IPS-15b (cell line): ENCODE measurements at regions not wholly inside any gene's neighbourhood (a gene's known extent, or its start where the extent isn't known, plus 50 kb on each side); places are given as distances from the start of the nearest gene placed in this dataset.

Source experiments
- H3K27me3 ChIP-seq: one replicate; pipeline ENCODE4 v1.6.1; 2013; ENCODE audit warnings: low read length; ENCODE audit not compliant: control insufficient read depth, insufficient read depth
- H3K36me3 ChIP-seq: one replicate; pipeline ENCODE4 v1.6.1; 2013; ENCODE audit warnings: low read length; ENCODE audit not compliant: control insufficient read depth, insufficient read depth
- H3K4me1 ChIP-seq: one replicate; pipeline ENCODE4 v1.6.1; 2013; ENCODE audit warnings: mild to moderate bottlenecking, low read length; ENCODE audit not compliant: control insufficient read depth, insufficient read depth
- H3K4me3 ChIP-seq: one replicate; pipeline ENCODE4 v1.5.1; 2013; ENCODE audit warnings: low read depth, low read length
- H3K9ac ChIP-seq: one replicate; pipeline ENCODE4 v1.6.1; 2013; ENCODE audit warnings: low read depth, mild to moderate bottlenecking, low read length
- H3K9me3 ChIP-seq: one replicate; pipeline ENCODE4 v1.6.1; 2013; ENCODE audit warnings: mild to moderate bottlenecking, low read length; ENCODE audit not compliant: control insufficient read depth, insufficient read depth

DNA sequence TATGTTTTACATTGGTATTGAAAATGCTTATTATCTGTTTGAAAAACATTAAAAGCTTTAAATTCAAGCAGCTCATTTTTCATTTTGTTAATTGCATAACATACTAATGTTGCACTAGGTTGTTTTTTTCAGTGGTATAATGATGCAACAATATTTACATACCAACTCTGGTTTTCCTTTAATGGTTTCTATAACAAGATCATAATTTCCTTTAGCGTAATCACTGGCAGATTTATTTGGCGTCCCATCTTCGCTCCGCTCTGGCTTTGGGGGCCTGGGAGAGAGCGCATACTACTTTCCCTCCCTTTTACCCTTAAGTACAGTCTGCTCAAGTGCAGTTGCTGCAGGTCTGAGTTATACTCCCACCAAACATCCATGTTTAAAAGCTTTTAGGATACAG lies 574.1 kb downstream of the PRKD1 start:
- Histone ChIP-seq H3K4me3 (no peak overlapping the region), H3K4me1 (no peaks in the 10 kb centered on the region), H3K36me3 (no peaks in the 10 kb centered on the region), H3K9me3 (no peaks in the 10 kb centered on the region), H3K27me3 (no peaks in the 10 kb centered on the region), H3K9ac (no peak overlapping the region)

DNA sequence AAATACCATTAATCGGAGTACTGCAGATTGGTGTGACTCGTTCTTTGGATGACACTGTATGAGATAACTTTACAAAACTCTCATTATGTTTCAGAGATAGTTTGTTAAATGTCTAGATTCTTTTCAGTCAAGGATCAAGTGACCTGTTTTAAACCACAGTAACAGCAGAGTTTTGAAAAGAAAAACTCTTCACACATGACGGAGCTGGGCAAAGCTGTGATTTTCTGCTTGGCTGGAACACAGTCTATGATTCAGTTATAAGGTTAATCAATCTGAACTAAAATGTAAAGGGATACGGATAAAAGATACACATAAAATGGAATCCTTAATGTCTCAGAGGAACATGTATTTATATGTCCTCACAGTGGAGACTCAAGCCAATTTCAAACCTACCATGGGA lies 573.2 kb downstream of the PRKD1 start:
- Histone ChIP-seq H3K36me3 (no peaks in the 10 kb centered on the region), H3K27me3 (no peaks in the 10 kb centered on the region), H3K4me3 (no peak overlapping the region), H3K4me1 (no peaks in the 10 kb centered on the region), H3K9ac (no peak overlapping the region), H3K9me3 (no peaks in the 10 kb centered on the region)

DNA sequence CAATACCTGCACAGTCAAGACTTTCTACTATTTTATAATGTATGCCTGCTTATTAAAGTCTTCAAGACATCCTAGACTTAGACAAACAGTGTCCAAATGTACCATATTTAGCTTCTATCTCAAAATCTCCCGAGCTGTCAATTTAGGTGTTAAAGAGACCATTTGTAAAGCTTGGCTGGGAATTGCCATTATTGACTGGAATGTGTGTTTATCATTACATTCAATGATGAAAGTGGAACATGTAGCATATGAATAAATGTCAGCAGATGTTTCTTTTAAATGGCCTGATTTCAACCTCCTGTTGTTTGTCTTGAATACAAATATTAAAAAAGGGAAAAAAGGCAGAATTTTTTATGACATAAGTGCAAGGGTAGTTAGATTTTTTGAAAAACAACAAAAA lies 572.3 kb downstream of the PRKD1 start:
- Histone ChIP-seq H3K4me1 (no peaks in the 10 kb centered on the region), H3K9me3 (no peaks in the 10 kb centered on the region), H3K36me3 (no peaks in the 10 kb centered on the region), H3K4me3 (no peak overlapping the region), H3K9ac (no peak overlapping the region), H3K27me3 (no peaks in the 10 kb centered on the region)

DNA sequence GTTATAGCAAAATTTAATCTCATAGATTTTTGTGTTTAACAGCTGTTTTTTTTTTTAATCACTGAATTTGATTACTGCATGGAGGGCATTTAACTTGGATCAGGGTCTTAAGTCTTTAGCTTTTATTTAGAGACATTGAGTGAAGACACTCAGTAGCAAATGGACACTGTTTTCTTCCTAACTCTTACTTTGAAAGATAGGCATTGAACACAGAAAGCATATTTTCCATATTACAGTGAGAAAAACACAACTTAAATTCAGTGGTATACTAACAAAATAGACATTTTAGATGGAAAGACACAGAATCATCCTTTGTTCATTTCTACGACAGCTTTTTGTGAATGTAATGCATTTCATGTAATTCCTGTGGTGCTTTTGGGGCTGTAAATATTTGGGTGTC lies 571.8 kb downstream of the PRKD1 start:
- Histone ChIP-seq H3K27me3 (no peaks in the 10 kb centered on the region), H3K9me3 (no peaks in the 10 kb centered on the region), H3K4me1 (no peaks in the 10 kb centered on the region), H3K36me3 (no peaks in the 10 kb centered on the region), H3K4me3 (no peak overlapping the region), H3K9ac (no peak overlapping the region)

DNA sequence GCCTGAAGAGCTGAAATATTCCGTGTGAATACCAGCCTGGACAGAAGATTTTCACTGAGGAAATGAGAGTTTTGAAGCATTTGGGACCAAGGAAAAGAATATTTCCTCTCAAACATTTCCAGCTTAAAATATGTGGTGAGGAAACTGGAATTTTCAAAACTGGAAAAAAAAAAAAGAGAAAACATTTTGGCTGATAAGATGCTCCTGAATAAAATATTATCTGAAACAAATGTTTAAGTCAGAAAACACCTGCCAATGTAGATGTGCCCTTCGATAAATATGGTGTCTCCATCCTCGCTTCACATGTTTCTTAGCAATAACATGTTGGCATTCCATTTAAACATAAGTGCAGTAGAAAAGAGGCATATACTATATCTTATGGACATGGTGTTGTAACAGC lies 567.0 kb downstream of the PRKD1 start:
- H3K4me1 ChIP-seq, result no peaks in the 10 kb centered on the region
- H3K9ac ChIP-seq, result no peak overlapping the region
- H3K27me3 ChIP-seq, result no peaks in the 10 kb centered on the region
- H3K36me3 ChIP-seq, result no peaks in the 10 kb centered on the region
- H3K4me3 ChIP-seq, result no peak overlapping the region
- no peaks in the 10 kb centered on the region for H3K9me3 ChIP-seq

DNA sequence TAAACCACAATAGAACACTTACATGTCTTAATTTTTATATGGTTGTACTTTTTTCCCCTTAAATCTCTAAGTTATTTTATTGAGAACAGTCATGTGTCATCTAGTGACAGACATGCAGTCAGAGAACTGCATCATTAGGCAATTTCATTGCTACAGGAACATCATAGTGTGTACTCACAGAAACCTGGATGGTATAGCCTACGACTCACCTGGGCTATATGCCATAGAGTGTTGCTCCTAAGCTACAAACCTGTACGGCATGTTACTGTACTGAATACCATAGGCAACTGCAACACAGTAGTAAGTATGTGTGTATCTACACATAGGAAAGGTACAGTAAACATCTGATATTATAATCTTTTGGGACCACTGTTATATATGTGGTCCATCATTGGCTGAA lies 557.6 kb downstream of the PRKD1 start:
- no peak overlapping the region for H3K9ac ChIP-seq
- no peaks in the 10 kb centered on the region for H3K27me3 ChIP-seq
- no peaks in the 10 kb centered on the region for H3K36me3 ChIP-seq
- no peaks in the 10 kb centered on the region for H3K4me1 ChIP-seq
- no peak overlapping the region for H3K4me3 ChIP-seq
- H3K9me3 ChIP-seq, result no peaks in the 10 kb centered on the region

DNA sequence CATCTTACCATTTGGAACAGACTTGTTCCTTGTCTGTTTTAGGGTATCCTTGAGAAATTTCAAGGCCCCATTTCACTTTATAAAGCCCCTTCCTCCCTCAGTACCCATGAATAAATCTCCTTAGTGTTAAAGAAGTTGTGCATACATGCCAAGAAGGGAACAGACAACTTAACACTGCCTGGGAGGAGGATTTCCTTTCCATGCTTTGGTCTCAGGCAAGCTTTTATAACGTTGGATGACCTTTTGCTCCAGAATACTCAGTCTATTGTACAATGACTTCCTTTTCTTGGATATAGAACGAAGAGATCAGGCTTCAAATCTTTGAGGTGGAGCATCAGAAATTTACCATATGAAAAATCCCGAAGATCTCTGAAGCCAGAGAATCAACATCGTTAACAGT lies 551.4 kb downstream of the PRKD1 start:
- H3K4me3 ChIP-seq, result no peak overlapping the region
- H3K36me3 ChIP-seq, result no peaks in the 10 kb centered on the region
- H3K27me3 ChIP-seq, result no peaks in the 10 kb centered on the region
- H3K4me1 ChIP-seq, result no peaks in the 10 kb centered on the region
- no peak overlapping the region for H3K9ac ChIP-seq
- no peaks in the 10 kb centered on the region for H3K9me3 ChIP-seq

DNA sequence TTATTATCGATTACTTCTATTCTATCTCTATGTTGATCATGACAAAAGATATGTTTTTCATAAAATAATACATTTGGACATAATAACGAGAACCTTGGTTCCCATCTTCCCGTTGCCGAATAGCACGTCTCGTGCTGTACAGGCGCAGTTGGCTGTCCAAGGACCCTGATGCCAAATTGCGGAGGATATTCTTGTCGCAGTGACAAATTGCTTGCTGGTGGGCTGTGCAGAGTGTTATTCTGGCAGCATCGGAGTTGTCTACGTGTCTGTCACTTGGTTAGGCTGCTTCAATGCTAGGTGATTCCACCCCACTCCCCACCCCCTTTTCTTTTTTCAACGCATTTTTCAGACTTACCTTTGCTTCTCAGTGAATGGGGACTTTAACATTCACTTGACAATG lies 546.8 kb downstream of the PRKD1 start:
- Histone ChIP-seq H3K4me3 (no peak overlapping the region), H3K9me3 (no peaks in the 10 kb centered on the region), H3K36me3 (no peaks in the 10 kb centered on the region), H3K9ac (no peak overlapping the region), H3K4me1 (no peaks in the 10 kb centered on the region), H3K27me3 (no peaks in the 10 kb centered on the region)

DNA sequence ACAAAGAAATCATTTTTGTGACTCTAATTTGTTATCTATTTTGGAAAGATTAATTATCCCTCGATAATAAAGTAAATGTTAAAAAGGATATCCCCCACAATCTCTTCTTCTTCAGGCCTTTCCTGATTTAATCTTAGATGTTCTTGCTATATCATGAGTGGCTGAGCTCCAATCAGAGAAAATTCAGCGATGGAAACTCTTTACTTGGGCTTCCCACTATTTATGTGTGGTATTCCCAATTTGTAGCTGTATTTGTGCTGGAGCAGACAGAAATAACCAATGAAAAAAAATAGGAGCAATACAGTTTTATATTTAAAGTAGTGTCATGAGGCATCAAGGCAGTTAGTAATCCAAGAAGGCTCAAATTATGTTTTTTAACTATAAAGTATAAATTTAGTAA lies 539.1 kb downstream of the PRKD1 start:
- no peaks in the 10 kb centered on the region for H3K27me3 ChIP-seq
- H3K36me3 ChIP-seq, result no peaks in the 10 kb centered on the region
- H3K4me3 ChIP-seq, result no peak overlapping the region
- no peaks in the 10 kb centered on the region for H3K9me3 ChIP-seq
- H3K4me1 ChIP-seq, result peaks cover 6% of the 10 kb centered on the region
- no peak overlapping the region for H3K9ac ChIP-seq

DNA sequence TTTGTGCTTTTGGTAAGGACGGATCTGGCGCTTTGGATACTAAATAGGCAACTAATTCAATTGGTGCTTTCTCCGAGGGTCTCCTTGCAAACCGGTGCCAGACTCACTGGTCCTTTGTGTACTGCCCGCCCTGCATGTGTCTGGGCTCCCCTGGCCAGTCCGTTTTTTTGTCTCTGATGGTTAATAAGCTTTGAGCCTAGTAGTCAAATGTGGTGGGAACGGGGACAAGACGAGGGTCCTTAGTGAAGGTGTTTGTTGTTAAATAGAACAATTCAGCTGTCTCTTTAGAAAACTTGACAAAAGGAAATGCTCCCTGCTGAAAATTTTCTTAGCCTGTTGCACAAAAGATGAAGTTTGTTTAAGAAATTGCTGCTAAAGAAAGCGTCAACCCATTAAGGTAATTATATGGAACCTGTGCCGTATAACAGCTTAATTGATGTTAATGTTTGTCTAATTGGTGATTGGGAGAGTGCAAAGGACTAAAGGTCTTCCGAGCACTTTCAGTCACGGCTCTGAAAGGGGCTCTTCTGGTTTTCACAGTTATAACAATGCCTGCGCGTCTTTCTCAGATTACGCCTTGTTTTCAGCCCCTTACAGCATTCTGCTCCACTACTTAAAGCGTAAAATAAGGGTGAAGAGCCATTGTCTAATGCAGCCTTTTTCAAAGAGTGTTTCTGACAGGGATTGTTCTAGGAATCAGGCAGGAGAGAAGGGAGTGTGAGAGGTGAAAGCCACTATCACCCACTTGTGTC lies 537.4 kb downstream of the PRKD1 start:
- Histone ChIP-seq H3K9me3 (no peaks in the 10 kb centered on the region), H3K4me1 (peaks cover 6% of the 10 kb centered on the region), H3K9ac (no peak overlapping the region), H3K4me3 (no peak overlapping the region), H3K27me3 (no peaks in the 10 kb centered on the region), H3K36me3 (no peaks in the 10 kb centered on the region)

DNA sequence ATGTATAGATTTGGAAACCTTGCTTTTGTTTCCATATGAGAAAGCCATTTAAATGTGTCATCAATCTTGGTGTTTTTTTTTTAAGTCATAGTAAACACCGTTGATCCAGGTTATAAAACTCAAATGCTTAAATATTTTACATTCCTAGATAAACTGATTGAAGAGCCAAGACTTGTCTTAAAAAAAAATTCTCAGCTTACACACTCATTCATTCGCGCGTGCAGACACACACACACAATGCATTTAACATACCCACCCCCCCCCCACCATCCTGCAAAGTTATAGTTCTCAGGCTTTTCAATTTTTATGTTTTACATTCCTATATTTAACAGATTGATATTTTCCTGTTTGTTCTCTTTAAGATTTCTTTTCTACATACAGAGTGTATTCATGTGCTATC lies 536.4 kb downstream of the PRKD1 start:
- H3K36me3 ChIP-seq, result no peaks in the 10 kb centered on the region
- no peak overlapping the region for H3K4me3 ChIP-seq
- peaks cover 6% of the 10 kb centered on the region for H3K4me1 ChIP-seq
- H3K27me3 ChIP-seq, result no peaks in the 10 kb centered on the region
- H3K9ac ChIP-seq, result no peak overlapping the region
- no peaks in the 10 kb centered on the region for H3K9me3 ChIP-seq

DNA sequence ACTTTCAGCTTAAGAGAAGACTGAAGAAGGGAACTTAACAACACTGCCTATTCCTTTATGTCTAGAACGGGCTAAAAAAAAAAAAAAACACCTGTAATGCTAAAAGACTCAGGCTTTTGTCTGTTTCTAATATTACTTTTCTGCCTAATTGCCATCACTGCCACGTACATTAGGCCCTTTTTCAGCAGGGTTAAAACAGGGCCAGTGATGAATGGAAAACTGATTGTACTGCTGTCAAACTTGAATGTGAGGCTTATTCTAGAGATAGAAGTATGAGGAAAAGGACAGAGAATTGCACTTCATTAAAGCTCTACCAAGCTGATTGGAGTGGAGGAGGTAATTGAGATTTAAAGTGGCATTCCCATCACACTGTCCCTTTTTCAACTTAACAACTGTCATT lies 535.8 kb downstream of the PRKD1 start:
- H3K9me3 ChIP-seq, result no peaks in the 10 kb centered on the region
- no peak overlapping the region for H3K4me3 ChIP-seq
- H3K9ac ChIP-seq, result no peak overlapping the region
- H3K4me1 ChIP-seq, result peaks cover 6% of the 10 kb centered on the region
- H3K27me3 ChIP-seq, result no peaks in the 10 kb centered on the region
- H3K36me3 ChIP-seq, result no peaks in the 10 kb centered on the region
